Naive thymus-derived CD4-positive, alpha-beta T cell (primary cell): ENCODE measurements at regions not wholly inside any gene's neighbourhood (a gene's known extent, or its start where the extent isn't known, plus 50 kb on each side); places are given as distances from the start of the nearest gene placed in this dataset.
"Not testable (repeated sequence)": the region's sequence is repeated elsewhere in the genome, so short reads cannot be mapped to it uniquely, and the experiment has no call there.

ENCODE experiments used
- ATAC-seq: fragments of 150-1000 bp; cut with Tn5 transposase; 2 replicates; pipeline ENCODE4 v1.10.0; 2021; ENCODE audit warnings: mild to moderate bottlenecking, moderate library complexity
- CTCF ChIA-PET: fragments of 350-600 bp; sonication (Branson Sonifier 250); formaldehyde crosslinking; loops from one replicate; lab custom pipeline; 2021; ENCODE audit warnings: antibody characterized with exemption; lab: Charles Lee
- POLR2A ChIA-PET: fragments of 350-600 bp; sonication (Branson Sonifier 250); formaldehyde crosslinking; loops from one replicate; lab custom pipeline; 2021; ENCODE audit warnings: antibody characterized with exemption, inconsistent platforms; lab: Charles Lee
- DNase-seq, 9 donors: peaks; one replicate each; pipeline versions ENCODE4 v3.0.0 to v3.0.0-alpha.2; 2020 to 2022; ENCODE audit warnings: mixed read lengths in 1 of 9
- H3K27ac ChIP-seq: one replicate; pipeline ENCODE4 v1.7.0; 2013; ENCODE audit warnings: mild to moderate bottlenecking, low read depth, low read length, moderate library complexity
- H3K27me3 ChIP-seq, 2 donors: one replicate each; pipeline ENCODE4 v1.7.0; 2013; ENCODE audit warnings: low read length in 2 of 2, mild to moderate bottlenecking in 2 of 2, moderate library complexity in 2 of 2; ENCODE audit not compliant: control insufficient read depth in 2 of 2, insufficient read depth in 2 of 2
- H3K36me3 ChIP-seq, 3 experiments: 1 replicate in 2 of 3; 2 replicates in 1 of 3; pipeline ENCODE4 v1.7.0; 2013; ENCODE audit warnings: low read length in 3 of 3, mild to moderate bottlenecking in 3 of 3, moderate library complexity in 1 of 3; ENCODE audit not compliant: insufficient read depth in 3 of 3, control insufficient read depth in 2 of 3
- H3K4me1 ChIP-seq, 2 donors: one replicate each; pipeline ENCODE4 v1.7.0; 2013; ENCODE audit warnings: low read length in 2 of 2, mild to moderate bottlenecking in 2 of 2, moderate library complexity in 1 of 2; ENCODE audit not compliant: control insufficient read depth in 2 of 2, insufficient read depth in 2 of 2
- H3K4me3 ChIP-seq: 2 replicates; pipeline ENCODE4 v1.7.0; 2013; ENCODE audit warnings: mild to moderate bottlenecking, low read length
- H3K9me3 ChIP-seq, 3 experiments: 1 replicate in 2 of 3; 2 replicates in 1 of 3; pipeline ENCODE4 v1.7.0; 2013; ENCODE audit warnings: low read length in 3 of 3; ENCODE audit not compliant: control insufficient read depth in 2 of 3
- H3K27ac Mint-ChIP-seq, 9 donors: one replicate each; pipeline ENCODE4 v1.8.0; 2020 to 2022; ENCODE audit warnings: mixed read lengths in 9 of 9, mild to moderate bottlenecking in 8 of 9, moderate library complexity in 5 of 9, inconsistent platforms in 2 of 9
- H3K27me3 Mint-ChIP-seq, 5 donors: one replicate each; pipeline ENCODE4 v1.8.0; 2021 to 2022; ENCODE audit warnings: mixed read lengths in 5 of 5, mild to moderate bottlenecking in 1 of 5
- H3K36me3 Mint-ChIP-seq, 5 donors: one replicate each; pipeline ENCODE4 v1.8.0; 2020 to 2022; ENCODE audit warnings: mixed read lengths in 5 of 5, mild to moderate bottlenecking in 3 of 5, inconsistent platforms in 1 of 5
- H3K4me1 Mint-ChIP-seq, 7 donors: one replicate each; pipeline ENCODE4 v1.8.0; 2020 to 2022; ENCODE audit warnings: mixed read lengths in 7 of 7, mild to moderate bottlenecking in 3 of 7, inconsistent platforms in 1 of 7
- H3K4me3 Mint-ChIP-seq, 10 donors: one replicate each; pipeline ENCODE4 v1.8.0; 2020 to 2022; ENCODE audit warnings: mild to moderate bottlenecking in 10 of 10, mixed read lengths in 10 of 10, moderate library complexity in 6 of 10, inconsistent platforms in 2 of 10
- H3K9me3 Mint-ChIP-seq, 11 donors: one replicate each; pipeline ENCODE4 v1.8.0; 2020 to 2022; ENCODE audit warnings: mixed read lengths in 11 of 11, mild to moderate bottlenecking in 4 of 11, inconsistent platforms in 1 of 11, moderate library complexity in 1 of 11
- intact Hi-C, 2 donors: fragments of 100-400 bp; cut with micrococcal nuclease; formaldehyde crosslinking; loops; one replicate each; pipeline ENCODE4 v1.15.1; 2023

GRCh38 chr4:130012806-130013205 lies 916.9 kb downstream of the C4orf33 start:
- H3K36me3 ChIP-seq, H3K27ac Mint-ChIP-seq, H3K4me1 ChIP-seq, POLR2A ChIA-PET, H3K36me3 Mint-ChIP-seq, H3K27ac ChIP-seq, CTCF ChIA-PET, H3K4me3 Mint-ChIP-seq, H3K4me1 Mint-ChIP-seq, H3K9me3 ChIP-seq, DNase-seq, H3K27me3 ChIP-seq, H3K9me3 Mint-ChIP-seq, H3K27me3 Mint-ChIP-seq, intact Hi-C loops, ATAC-seq, H3K4me3 ChIP-seq: not testable (repeated sequence)

- H3K4me1 ChIP-seq: no peaks in the 10 kb centered on the region
- Mint-ChIP-seq H3K27ac (no peak overlapping the region), H3K4me1 (no peaks in the 10 kb centered on the region), H3K36me3 (no peaks in the 10 kb centered on the region), H3K9me3 (peaks cover 0 to 5% (median 0%) of the 10 kb centered on the region in 11 donors), H3K4me3 (no peak overlapping the region), H3K27me3 (no peaks in the 10 kb centered on the region)
- no peaks in the 10 kb centered on the region for H3K36me3 ChIP-seq
- no peak overlapping the region for H3K27ac ChIP-seq
- no peaks in the 10 kb centered on the region for H3K27me3 ChIP-seq
- no peaks in the 10 kb centered on the region for H3K9me3 ChIP-seq
- DNase-seq (no peak), ATAC-seq (no peak)
- intact Hi-C loops: no loop called here
- H3K4me3 ChIP-seq: no peak overlapping the region
- ChIA-PET CTCF (no interaction called here), POLR2A (no interaction called here)
These were observed 925.8 kb downstream of the C4orf33 start for GRCh38 chr4:130021706-130022105.

GRCh38 chr4:130023088-130023487 lies 927.1 kb downstream of the C4orf33 start:
- ATAC-seq (no peak), DNase-seq (no peak)
- H3K27ac Mint-ChIP-seq: no peak overlapping the region
- CTCF ChIA-PET: no interaction called here
- H3K27ac ChIP-seq: no peak overlapping the region
- no peaks in the 10 kb centered on the region for H3K4me1 Mint-ChIP-seq
- H3K9me3 Mint-ChIP-seq: peaks cover 0 to 5% (median 0%) of the 10 kb centered on the region in 11 donors
- H3K4me3 ChIP-seq: no peak overlapping the region
- H3K36me3 ChIP-seq: no peaks in the 10 kb centered on the region
- no peaks in the 10 kb centered on the region for H3K36me3 Mint-ChIP-seq
- no peaks in the 10 kb centered on the region for H3K4me1 ChIP-seq
- no peaks in the 10 kb centered on the region for H3K9me3 ChIP-seq
- H3K27me3 Mint-ChIP-seq: no peaks in the 10 kb centered on the region
- no peaks in the 10 kb centered on the region for H3K27me3 ChIP-seq
- POLR2A ChIA-PET: no interaction called here
- no peak overlapping the region for H3K4me3 Mint-ChIP-seq
- intact Hi-C loops: no loop called here

- no peaks in the 10 kb centered on the region for H3K27me3 ChIP-seq
- no peaks in the 10 kb centered on the region for H3K9me3 ChIP-seq
- no peak overlapping the region for H3K4me3 ChIP-seq
- no peaks in the 10 kb centered on the region for H3K27me3 Mint-ChIP-seq
- H3K27ac ChIP-seq: no peak overlapping the region
- no peaks in the 10 kb centered on the region for H3K36me3 ChIP-seq
- H3K9me3 Mint-ChIP-seq: peaks cover 0 to 1% (median 0%) of the 10 kb centered on the region in 11 donors
- intact Hi-C loops: no loop called here
- CTCF ChIA-PET: no interaction called here
- H3K4me1 Mint-ChIP-seq: no peaks in the 10 kb centered on the region
- DNase-seq: no peak
- H3K4me3 Mint-ChIP-seq: no peak overlapping the region
- POLR2A ChIA-PET: no interaction called here
- H3K27ac Mint-ChIP-seq: no peak overlapping the region
- no peak for ATAC-seq
- H3K36me3 Mint-ChIP-seq: no peaks in the 10 kb centered on the region
- H3K4me1 ChIP-seq: no peaks in the 10 kb centered on the region
These were observed 929.7 kb downstream of the C4orf33 start for GRCh38 chr4:130025701-130026100.

GRCh38 chr4:130026185-130026584 lies 930.2 kb downstream of the C4orf33 start:
- POLR2A ChIA-PET: no interaction called here
- Histone ChIP-seq H3K4me3 (no peak overlapping the region), H3K9me3 (no peaks in the 10 kb centered on the region), H3K36me3 (no peaks in the 10 kb centered on the region), H3K4me1 (no peaks in the 10 kb centered on the region), H3K27ac (no peak overlapping the region), H3K27me3 (no peaks in the 10 kb centered on the region)
- CTCF ChIA-PET: no interaction called here
- Mint-ChIP-seq H3K27ac (no peak overlapping the region), H3K4me1 (no peaks in the 10 kb centered on the region), H3K9me3 (no peaks in the 10 kb centered on the region), H3K27me3 (no peaks in the 10 kb centered on the region), H3K36me3 (no peaks in the 10 kb centered on the region), H3K4me3 (no peak overlapping the region)
- no peak for DNase-seq
- intact Hi-C loops: no loop called here
- no peak for ATAC-seq

- DNase-seq: no peak
- Histone ChIP-seq H3K27ac (no peak overlapping the region), H3K27me3 (no peaks in the 10 kb centered on the region), H3K36me3 (no peaks in the 10 kb centered on the region), H3K4me3 (no peak overlapping the region), H3K9me3 (no peaks in the 10 kb centered on the region), H3K4me1 (no peaks in the 10 kb centered on the region)
- intact Hi-C loops: no loop called here
- Mint-ChIP-seq H3K27ac (no peak overlapping the region), H3K4me1 (no peaks in the 10 kb centered on the region), H3K36me3 (no peaks in the 10 kb centered on the region), H3K9me3 (peaks cover 0 to 4% (median 0%) of the 10 kb centered on the region in 11 donors), H3K27me3 (no peaks in the 10 kb centered on the region), H3K4me3 (no peak overlapping the region)
- ChIA-PET CTCF (no interaction called here), POLR2A (no interaction called here)
- no peak for ATAC-seq
These were observed 932.0 kb downstream of the C4orf33 start for GRCh38 chr4:130027973-130028372.

GRCh38 chr4:130028552-130028951 lies 932.6 kb downstream of the C4orf33 start:
- ATAC-seq: no peak
- Histone ChIP-seq H3K27me3 (no peaks in the 10 kb centered on the region), H3K27ac (no peak overlapping the region), H3K9me3 (no peaks in the 10 kb centered on the region), H3K4me3 (no peak overlapping the region), H3K4me1 (no peaks in the 10 kb centered on the region), H3K36me3 (no peaks in the 10 kb centered on the region)
- DNase-seq: no peak
- Mint-ChIP-seq H3K36me3 (no peaks in the 10 kb centered on the region), H3K27me3 (no peaks in the 10 kb centered on the region), H3K4me1 (no peaks in the 10 kb centered on the region), H3K4me3 (no peak overlapping the region), H3K9me3 (peaks cover 0 to 4% (median 0%) of the 10 kb centered on the region in 11 donors), H3K27ac (no peak overlapping the region)
- intact Hi-C loops: no loop called here
- ChIA-PET CTCF (interaction anchor here (0.5 kb wide), 1 partner anchor 40 kb away, joined by 3 read pairs; no protein-coding TSS in a partner anchor), POLR2A (interaction anchor here (0.6 kb wide), 1 partner anchor 26 kb away, joined by 3 read pairs; no protein-coding TSS in a partner anchor)
